ENCODE measurements at regions not wholly inside any gene's neighbourhood (a gene's known extent, or its start where the extent isn't known, plus 50 kb on each side); places are given as distances from the start of the nearest gene placed in this dataset.
"Not testable (repeated sequence)": the region's sequence is repeated elsewhere in the genome, so short reads cannot be mapped to it uniquely, and the experiment has no call there.

- TF ChIP-seq EGR1 (IDR thresholded peaks at IDR 0.05; ENCODE audit: low read depth) = no peak
- no peak for TF ChIP-seq CEBPB (IDR thresholded peaks at IDR 0.05; ENCODE audit: low read depth)
- no peak for TF ChIP-seq FOSL1 (IDR thresholded peaks at IDR 0.05; ENCODE audit: low read depth)
- no peak for TF ChIP-seq TCF7L2 (IDR thresholded peaks at IDR 0.05; ENCODE audit: borderline replicate concordance, extremely low read depth, insufficient read depth, insufficient read length)
- no peak for TF ChIP-seq SRF (IDR thresholded peaks at IDR 0.05; ENCODE audit: low read depth)
- no peak for TF ChIP-seq ZFX (IDR thresholded peaks at IDR 0.05)
- no peak for TF ChIP-seq POLR2AphosphoS5 (IDR thresholded peaks at IDR 0.05; ENCODE audit: low read depth, low read length)
- RAD21 ChIA-PET (ENCODE audit: low non-redundant PET in 1 of 2, low total read pairs in 2 of 2, uncharacterized antibody in 2 of 2, unreplicated experiment in 2 of 2) = no interaction called here
These were observed 1321.5 kb downstream of the XPNPEP1 start for GRCh38 chr10:108601851-108602250.

GRCh38 chr10:108600511-108600910 lies 1322.8 kb downstream of the XPNPEP1 start:
- BruUV-seq (replicated peaks); H3K4me2 ChIP-seq (ENCODE audit: low read length); RAD21 ChIA-PET (ENCODE audit: low non-redundant PET in 1 of 2, low total read pairs in 2 of 2, uncharacterized antibody in 2 of 2, unreplicated experiment in 2 of 2): not testable (repeated sequence)

More at GRCh38 chr10:108601851-108602250, 1321.5 kb downstream of the XPNPEP1 start:
- H3K36me3 ChIP-seq (ENCODE audit: control insufficient read depth in 1 of 2, insufficient read depth in 2 of 2, low read length in 2 of 2) = no peaks in the 10 kb centered on the region
- intact Hi-C loops (cut with micrococcal nuclease) = no loop called here
- H3K79me2 ChIP-seq (ENCODE audit: insufficient read depth, low read length) = no peaks in the 10 kb centered on the region
- no peak overlapping the region for H3K4me2 ChIP-seq (ENCODE audit: low read length)
- no peak overlapping the region for H3K4me3 ChIP-seq (replicated peaks in 1 of 2; ENCODE audit: low read depth in 1 of 2, low read length in 2 of 2)
- H3K9me2 ChIP-seq (ENCODE audit: insufficient read depth) = no peaks in the 10 kb centered on the region
- ChIA-PET POLR2A (no interaction called here), CTCF (no interaction called here)
- no peaks in the 10 kb centered on the region for H3K27me3 ChIP-seq (ENCODE audit: insufficient read depth, low read length)
- no peaks in the 10 kb centered on the region for H3K4me1 ChIP-seq (ENCODE audit: control insufficient read depth in 1 of 2, insufficient read depth in 2 of 2, low read length in 2 of 2)
- ATAC-seq (no peak), DNase-seq (ENCODE audit: low read depth, low spot score) (no peak)
- no TSS peak for BruUV-seq (replicated peaks)
- H3K9me3 ChIP-seq (ENCODE audit: control insufficient read depth in 1 of 2, insufficient read depth in 1 of 2, low read depth in 1 of 2, low read length in 2 of 2) = peaks cover 7 to 28% of the 10 kb centered on the region in 2 experiments; a peak in 2 of 4 replicates
- H4K20me1 ChIP-seq (ENCODE audit: insufficient read depth) = no peaks in the 10 kb centered on the region
- H3K27ac ChIP-seq (ENCODE audit: low read depth, low read length) = no peak overlapping the region
- no peak overlapping the region for H3K9ac ChIP-seq (ENCODE audit: low read length)
- H2AFZ ChIP-seq (ENCODE audit: low read depth, low read length, poor library complexity, severe bottlenecking) = no peak overlapping the region

GRCh38 chr10:108599317-108599716 lies 1324.0 kb downstream of the XPNPEP1 start:
- ATAC-seq; H3K79me2 ChIP-seq (ENCODE audit: insufficient read depth, low read length); DNase-seq (ENCODE audit: low read depth, low spot score); H3K36me3 ChIP-seq (ENCODE audit: control insufficient read depth in 1 of 2, insufficient read depth in 2 of 2, low read length in 2 of 2); POLR2A ChIA-PET; RAD21 ChIA-PET (ENCODE audit: low non-redundant PET in 1 of 2, low total read pairs in 2 of 2, uncharacterized antibody in 2 of 2, unreplicated experiment in 2 of 2); CTCF ChIA-PET; H3K9me2 ChIP-seq (ENCODE audit: insufficient read depth); H3K4me2 ChIP-seq (ENCODE audit: low read length); intact Hi-C loops (cut with micrococcal nuclease); H3K27me3 ChIP-seq (ENCODE audit: insufficient read depth, low read length); H3K4me3 ChIP-seq (replicated peaks in 1 of 2; ENCODE audit: low read depth in 1 of 2, low read length in 2 of 2); H3K27ac ChIP-seq (ENCODE audit: low read depth, low read length); H3K4me1 ChIP-seq (ENCODE audit: control insufficient read depth in 1 of 2, insufficient read depth in 2 of 2, low read length in 2 of 2); H2AFZ ChIP-seq (ENCODE audit: low read depth, low read length, poor library complexity, severe bottlenecking); H4K20me1 ChIP-seq (ENCODE audit: insufficient read depth); H3K9ac ChIP-seq (ENCODE audit: low read length); BruUV-seq (replicated peaks): not testable (repeated sequence)
- peaks cover 7 to 27% of the 10 kb centered on the region in 2 experiments; a peak in 2 of 4 replicates for H3K9me3 ChIP-seq (ENCODE audit: control insufficient read depth in 1 of 2, insufficient read depth in 1 of 2, low read depth in 1 of 2, low read length in 2 of 2)

More at GRCh38 chr10:108600511-108600910, 1322.8 kb downstream of the XPNPEP1 start:
- H3K9ac ChIP-seq (ENCODE audit: low read length); CTCF ChIA-PET; DNase-seq (ENCODE audit: low read depth, low spot score); ATAC-seq; H3K9me2 ChIP-seq (ENCODE audit: insufficient read depth); intact Hi-C loops (cut with micrococcal nuclease); POLR2A ChIA-PET; H3K4me1 ChIP-seq (ENCODE audit: control insufficient read depth in 1 of 2, insufficient read depth in 2 of 2, low read length in 2 of 2); H4K20me1 ChIP-seq (ENCODE audit: insufficient read depth); H3K36me3 ChIP-seq (ENCODE audit: control insufficient read depth in 1 of 2, insufficient read depth in 2 of 2, low read length in 2 of 2); H3K4me3 ChIP-seq (replicated peaks in 1 of 2; ENCODE audit: low read depth in 1 of 2, low read length in 2 of 2); H3K79me2 ChIP-seq (ENCODE audit: insufficient read depth, low read length); H3K27ac ChIP-seq (ENCODE audit: low read depth, low read length); H3K27me3 ChIP-seq (ENCODE audit: insufficient read depth, low read length); H2AFZ ChIP-seq (ENCODE audit: low read depth, low read length, poor library complexity, severe bottlenecking): not testable (repeated sequence)
- peaks cover 7 to 30% of the 10 kb centered on the region in 2 experiments; a peak in 2 of 4 replicates for H3K9me3 ChIP-seq (ENCODE audit: control insufficient read depth in 1 of 2, insufficient read depth in 1 of 2, low read depth in 1 of 2, low read length in 2 of 2)

Data from HCT116 (cell line).